Myocyte (in vitro differentiated cells): ENCODE measurements at regions not wholly inside any gene's neighbourhood (a gene's known extent, or its start where the extent isn't known, plus 50 kb on each side); places are given as distances from the start of the nearest gene placed in this dataset.
A peak's percentile ranks its signal among the peaks of the same experiment; 100 is the strongest.
"Not testable (repeated sequence)": the region's sequence is repeated elsewhere in the genome, so short reads cannot be mapped to it uniquely, and the experiment has no call there.

Experiments used
- DNase-seq: peaks from one replicate; pipeline ENCODE4 v3.0.0-alpha.2; 2012; ENCODE audit warnings: low read depth

- DNase-seq: not testable (repeated sequence)
Measured at GRCh38 chr12:54713876-54714275, 65.7 kb upstream of the DCD start.

- DNase-seq: no peak
Measured at GRCh38 chr12:54711669-54712068, 63.5 kb upstream of the DCD start.

GRCh38 chr12:54708826-54709225 lies 60.7 kb upstream of the DCD start:
- no peak for DNase-seq

- DNase-seq: no peak
Measured at GRCh38 chr12:54704202-54704601, 56.0 kb upstream of the DCD start.

GRCh38 chr12:54701940-54702592 lies 53.9 kb upstream of the DCD start:
- DNase-seq: peak; percentile 47

- no peak for DNase-seq
Measured at GRCh38 chr12:54700849-54701248, 52.7 kb upstream of the DCD start.

GRCh38 chr12:54700301-54700700 lies 52.1 kb upstream of the DCD start:
- DNase-seq: no peak
